ENCODE measurements at regions not wholly inside any gene's neighbourhood (a gene's known extent, or its start where the extent isn't known, plus 50 kb on each side); places are given as distances from the start of the nearest gene placed in this dataset.

DNA sequence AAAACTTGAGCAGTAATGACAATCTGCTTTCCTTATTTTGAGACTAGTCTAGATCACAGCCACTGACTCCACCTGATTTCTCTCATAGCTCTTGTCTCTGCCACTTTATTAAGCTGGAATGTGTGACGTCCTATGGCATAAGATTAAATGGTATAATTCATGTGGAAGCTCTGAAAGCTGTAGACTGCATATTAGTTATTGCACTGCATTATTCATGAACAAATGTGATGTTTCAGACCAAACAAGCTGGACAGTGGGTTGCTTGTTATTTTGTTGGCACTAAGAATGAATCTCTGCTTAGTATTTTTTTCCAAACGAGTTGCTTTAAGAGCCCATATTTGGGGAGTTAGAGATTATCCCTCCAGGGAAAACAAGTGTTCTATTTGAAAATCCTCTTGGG is 1218.5 kb downstream of the SUCLG1 start:
- Histone ChIP-seq H3K9me3 (peaks cover 0 to under 1% (median 0%) of the 10 kb centered on the region in 4 donors), H3K4me1 (no peaks in the 10 kb centered on the region), H3K36me3 (no peaks in the 10 kb centered on the region), H3K4me3 (no peak overlapping the region), H3K27ac (no peak overlapping the region), H3K27me3 (no peaks in the 10 kb centered on the region)
- WGBS, 2 donors, result 64 to 67% methylated on average over 2 of the region's 2 CpGs
- no peak for TF ChIP-seq POLR2A (IDR thresholded peaks at IDR 0.05)
- TF ChIP-seq EP300 (IDR thresholded peaks at IDR 0.05), result no peak
- TF ChIP-seq, protein P1, sequence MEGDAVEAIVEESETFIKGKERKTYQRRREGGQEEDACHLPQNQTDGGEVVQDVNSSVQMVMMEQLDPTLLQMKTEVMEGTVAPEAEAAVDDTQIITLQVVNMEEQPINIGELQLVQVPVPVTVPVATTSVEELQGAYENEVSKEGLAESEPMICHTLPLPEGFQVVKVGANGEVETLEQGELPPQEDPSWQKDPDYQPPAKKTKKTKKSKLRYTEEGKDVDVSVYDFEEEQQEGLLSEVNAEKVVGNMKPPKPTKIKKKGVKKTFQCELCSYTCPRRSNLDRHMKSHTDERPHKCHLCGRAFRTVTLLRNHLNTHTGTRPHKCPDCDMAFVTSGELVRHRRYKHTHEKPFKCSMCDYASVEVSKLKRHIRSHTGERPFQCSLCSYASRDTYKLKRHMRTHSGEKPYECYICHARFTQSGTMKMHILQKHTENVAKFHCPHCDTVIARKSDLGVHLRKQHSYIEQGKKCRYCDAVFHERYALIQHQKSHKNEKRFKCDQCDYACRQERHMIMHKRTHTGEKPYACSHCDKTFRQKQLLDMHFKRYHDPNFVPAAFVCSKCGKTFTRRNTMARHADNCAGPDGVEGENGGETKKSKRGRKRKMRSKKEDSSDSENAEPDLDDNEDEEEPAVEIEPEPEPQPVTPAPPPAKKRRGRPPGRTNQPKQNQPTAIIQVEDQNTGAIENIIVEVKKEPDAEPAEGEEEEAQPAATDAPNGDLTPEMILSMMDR (IDR thresholded peaks at IDR 0.05), result no peak
- no peak for TF ChIP-seq POLR2AphosphoS5 (IDR thresholded peaks at IDR 0.05)
- DNase-seq, result no peak
- ATAC-seq (ENCODE audit: low FRiP score in 2 of 2), result no peak

DNA sequence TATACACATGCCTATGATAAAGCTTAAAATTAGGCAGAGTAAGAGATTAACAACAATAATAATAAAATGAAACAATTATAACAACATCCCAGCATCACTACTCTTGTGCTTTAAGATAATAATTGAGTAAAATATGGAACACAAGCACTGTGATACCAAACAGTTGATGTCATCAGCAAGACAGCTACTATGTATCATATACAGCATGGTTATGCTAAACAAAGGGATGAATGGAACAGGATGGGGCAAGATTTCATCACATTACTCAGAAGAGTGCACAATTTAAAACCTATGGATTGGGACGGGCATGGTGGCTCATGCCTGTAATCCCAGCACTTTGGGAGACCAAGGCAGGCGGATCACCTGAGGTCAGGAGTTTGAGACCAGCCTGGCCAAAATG is 1221.0 kb downstream of the SUCLG1 start:
- H3K27ac ChIP-seq, result no peak overlapping the region
- H3K4me3 ChIP-seq, result no peak overlapping the region
- 82 to 95% methylated on average over 2 of the region's 2 CpGs for WGBS, 2 donors
- ATAC-seq (ENCODE audit: low FRiP score in 2 of 2) (no peak), DNase-seq (no peak)
- no peaks in the 10 kb centered on the region for H3K4me1 ChIP-seq
- no peaks in the 10 kb centered on the region for H3K36me3 ChIP-seq
- no peak for TF ChIP-seq POLR2AphosphoS5 (IDR thresholded peaks at IDR 0.05)
- TF ChIP-seq POLR2A (IDR thresholded peaks at IDR 0.05), result no peak
- TF ChIP-seq, protein P1 (IDR thresholded peaks at IDR 0.05), result no peak
- H3K27me3 ChIP-seq, result no peaks in the 10 kb centered on the region
- H3K9me3 ChIP-seq, result no peaks in the 10 kb centered on the region

DNA sequence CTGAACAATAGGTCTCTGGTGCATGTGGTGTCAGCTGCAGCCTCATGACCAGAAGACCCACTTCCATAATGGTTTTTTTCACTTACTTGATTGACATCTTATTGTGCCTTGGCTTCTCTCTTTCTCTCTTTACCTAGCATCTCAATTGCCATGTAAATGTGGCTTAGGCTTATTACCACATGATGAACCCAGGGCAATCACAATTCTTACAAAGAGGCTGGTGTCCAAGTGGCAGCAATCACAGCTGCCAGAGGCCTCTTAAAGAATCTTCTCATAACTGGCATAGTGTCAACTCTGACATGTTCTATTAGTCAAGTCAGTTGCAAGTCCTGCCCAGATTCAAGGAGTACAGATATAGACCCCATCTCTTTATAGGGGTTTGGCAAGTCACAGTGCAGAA is 1224.8 kb downstream of the SUCLG1 start:
- Histone ChIP-seq H3K9me3 (no peaks in the 10 kb centered on the region), H3K4me1 (no peaks in the 10 kb centered on the region), H3K36me3 (no peaks in the 10 kb centered on the region), H3K27ac (no peak overlapping the region), H3K4me3 (no peak overlapping the region), H3K27me3 (no peaks in the 10 kb centered on the region)
- no peak for TF ChIP-seq EP300 (IDR thresholded peaks at IDR 0.05)
- no peak for TF ChIP-seq POLR2A (IDR thresholded peaks at IDR 0.05)
- TF ChIP-seq, protein P1 (IDR thresholded peaks at IDR 0.05), result no peak
- no peak for TF ChIP-seq POLR2AphosphoS5 (IDR thresholded peaks at IDR 0.05)
- ATAC-seq (ENCODE audit: low FRiP score in 2 of 2) (no peak), DNase-seq (no peak)

DNA sequence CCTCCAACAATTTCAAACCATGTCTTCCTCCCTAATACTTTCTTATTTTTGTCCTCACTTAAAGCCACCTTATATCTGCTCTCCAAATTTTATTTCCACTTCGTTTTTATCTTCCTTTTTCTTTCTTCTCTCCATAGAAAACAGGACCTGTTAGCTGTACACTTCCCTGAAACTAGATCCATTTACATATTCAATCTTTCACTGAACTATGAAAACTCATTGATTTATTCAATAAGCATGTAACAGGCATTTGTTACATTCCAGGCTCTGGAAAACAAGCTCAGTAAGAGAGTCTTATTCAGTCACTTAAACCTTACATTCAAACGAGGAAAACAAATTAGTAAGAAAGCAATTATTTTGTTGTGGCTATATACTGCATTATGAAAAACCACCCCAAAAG is 1225.3 kb downstream of the SUCLG1 start:
- no peaks in the 10 kb centered on the region for H3K27me3 ChIP-seq
- DNase-seq (no peak), ATAC-seq (ENCODE audit: low FRiP score in 2 of 2) (no peak)
- no peak overlapping the region for H3K27ac ChIP-seq
- H3K36me3 ChIP-seq, result no peaks in the 10 kb centered on the region
- TF ChIP-seq, protein P1 (IDR thresholded peaks at IDR 0.05), result no peak
- no peak for TF ChIP-seq POLR2AphosphoS5 (IDR thresholded peaks at IDR 0.05)
- TF ChIP-seq POLR2A (IDR thresholded peaks at IDR 0.05), result no peak
- TF ChIP-seq EP300 (IDR thresholded peaks at IDR 0.05), result no peak
- no peaks in the 10 kb centered on the region for H3K4me1 ChIP-seq
- no peak overlapping the region for H3K4me3 ChIP-seq
- WGBS, 2 donors, result 66 to 75% methylated on average over 2 of the region's 2 CpGs
- H3K9me3 ChIP-seq, result no peaks in the 10 kb centered on the region

DNA sequence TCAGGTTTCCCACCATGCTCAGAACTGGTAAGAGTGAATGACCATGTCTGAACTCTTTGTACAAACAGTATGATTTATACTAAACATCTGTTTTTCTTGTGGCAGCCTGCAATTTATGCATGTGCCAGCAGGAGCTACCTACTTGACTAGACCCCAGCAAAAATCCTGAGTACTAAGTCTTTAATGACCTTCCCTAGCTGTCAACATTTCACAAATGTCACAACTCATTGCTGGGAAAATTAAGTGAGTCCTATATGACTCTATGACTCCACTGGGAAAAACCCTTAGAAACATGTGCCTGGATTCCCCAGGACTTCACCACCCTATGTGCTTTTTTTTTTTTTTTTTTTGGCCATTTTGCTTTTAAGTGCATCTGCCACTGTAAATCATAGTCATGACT is 1225.8 kb downstream of the SUCLG1 start:
- H3K27me3 ChIP-seq, result no peaks in the 10 kb centered on the region
- no peak for TF ChIP-seq POLR2A (IDR thresholded peaks at IDR 0.05)
- TF ChIP-seq, protein P1 (IDR thresholded peaks at IDR 0.05), result no peak
- no peak for TF ChIP-seq POLR2AphosphoS5 (IDR thresholded peaks at IDR 0.05)
- no peak for TF ChIP-seq EP300 (IDR thresholded peaks at IDR 0.05)

More for the DNA sequence above, 1225.8 kb downstream of the SUCLG1 start:
- Histone ChIP-seq H3K4me3 (no peak overlapping the region), H3K27ac (no peak overlapping the region), H3K36me3 (no peaks in the 10 kb centered on the region), H3K4me1 (no peaks in the 10 kb centered on the region), H3K9me3 (no peaks in the 10 kb centered on the region)
- DNase-seq, result no peak
- no peak for ATAC-seq (ENCODE audit: low FRiP score in 2 of 2)

Measured in upper lobe of left lung (tissue), 6 donors.